ENCODE measurements at regions not wholly inside any gene's neighbourhood (a gene's known extent, or its start where the extent isn't known, plus 50 kb on each side); places are given as distances from the start of the nearest gene placed in this dataset.

DNA sequence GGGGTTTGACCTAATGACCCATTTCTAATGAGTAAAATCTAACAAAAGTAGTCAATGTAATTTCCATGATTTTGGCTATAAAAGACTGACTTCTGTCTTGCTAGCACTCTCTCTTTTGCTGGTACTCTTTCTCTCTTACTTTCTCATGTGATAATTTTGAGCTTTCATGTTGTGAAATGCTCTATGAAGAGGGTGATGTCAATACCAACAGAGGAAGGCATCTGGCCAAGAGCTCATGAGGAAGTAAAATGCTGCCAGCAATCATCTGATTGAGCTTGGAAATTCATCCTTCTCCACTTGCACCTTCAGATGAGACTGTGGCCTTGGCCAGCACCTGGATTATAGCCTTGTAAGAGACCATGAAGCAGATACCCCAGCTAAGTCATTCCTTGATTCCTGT lies 347.7 kb downstream of the HS3ST1 start:
- H3K79me2 ChIP-seq (ENCODE audit: insufficient read depth, low read length), result peaks cover 18% of the 10 kb centered on the region; the same call in 1 of the 2 replicates
- H3K36me3 ChIP-seq (ENCODE audit: insufficient read depth, low read length), result peaks cover 13% of the 10 kb centered on the region; the same call in 1 of the 2 replicates
- H3K27me3 ChIP-seq (ENCODE audit: insufficient read depth, low read length, poor library complexity, severe bottlenecking), result no peaks in the 10 kb centered on the region
- peaks cover 7% of the 10 kb centered on the region; the same call in 1 of the 2 replicates for H3K9me3 ChIP-seq (ENCODE audit: insufficient read depth, low read depth, low read length)
- H3K4me2 ChIP-seq (ENCODE audit: low read depth, low read length, poor library complexity, severe bottlenecking), result no peak overlapping the region
- H2AFZ ChIP-seq (ENCODE audit: low read length), result no peak overlapping the region
- H4K20me1 ChIP-seq (ENCODE audit: insufficient read depth, low read length, poor library complexity, severe bottlenecking), result no peaks in the 10 kb centered on the region
- H3K4me1 ChIP-seq (ENCODE audit: insufficient read depth, low read length, poor library complexity, severe bottlenecking), result peaks cover 26% of the 10 kb centered on the region
- no peaks in the 10 kb centered on the region for H3K9me2 ChIP-seq (replicated peaks; ENCODE audit: low read depth, low read length)
- H3K9ac ChIP-seq (ENCODE audit: low read depth, low read length, poor library complexity, severe bottlenecking), result no peak overlapping the region
- no peak overlapping the region for H3K4me3 ChIP-seq (ENCODE audit: low read length, poor library complexity, severe bottlenecking)
- TF ChIP-seq, protein P1, sequence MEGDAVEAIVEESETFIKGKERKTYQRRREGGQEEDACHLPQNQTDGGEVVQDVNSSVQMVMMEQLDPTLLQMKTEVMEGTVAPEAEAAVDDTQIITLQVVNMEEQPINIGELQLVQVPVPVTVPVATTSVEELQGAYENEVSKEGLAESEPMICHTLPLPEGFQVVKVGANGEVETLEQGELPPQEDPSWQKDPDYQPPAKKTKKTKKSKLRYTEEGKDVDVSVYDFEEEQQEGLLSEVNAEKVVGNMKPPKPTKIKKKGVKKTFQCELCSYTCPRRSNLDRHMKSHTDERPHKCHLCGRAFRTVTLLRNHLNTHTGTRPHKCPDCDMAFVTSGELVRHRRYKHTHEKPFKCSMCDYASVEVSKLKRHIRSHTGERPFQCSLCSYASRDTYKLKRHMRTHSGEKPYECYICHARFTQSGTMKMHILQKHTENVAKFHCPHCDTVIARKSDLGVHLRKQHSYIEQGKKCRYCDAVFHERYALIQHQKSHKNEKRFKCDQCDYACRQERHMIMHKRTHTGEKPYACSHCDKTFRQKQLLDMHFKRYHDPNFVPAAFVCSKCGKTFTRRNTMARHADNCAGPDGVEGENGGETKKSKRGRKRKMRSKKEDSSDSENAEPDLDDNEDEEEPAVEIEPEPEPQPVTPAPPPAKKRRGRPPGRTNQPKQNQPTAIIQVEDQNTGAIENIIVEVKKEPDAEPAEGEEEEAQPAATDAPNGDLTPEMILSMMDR (conservative IDR thresholded peaks at IDR 0.05; ENCODE audit: low read length), result no peak
- no peak for TF ChIP-seq EZH2phosphoT487 (IDR thresholded peaks at IDR 0.05; ENCODE audit: borderline replicate concordance)
- no peaks in the 10 kb centered on the region for H3F3A ChIP-seq (ENCODE audit: low read depth)

DNA sequence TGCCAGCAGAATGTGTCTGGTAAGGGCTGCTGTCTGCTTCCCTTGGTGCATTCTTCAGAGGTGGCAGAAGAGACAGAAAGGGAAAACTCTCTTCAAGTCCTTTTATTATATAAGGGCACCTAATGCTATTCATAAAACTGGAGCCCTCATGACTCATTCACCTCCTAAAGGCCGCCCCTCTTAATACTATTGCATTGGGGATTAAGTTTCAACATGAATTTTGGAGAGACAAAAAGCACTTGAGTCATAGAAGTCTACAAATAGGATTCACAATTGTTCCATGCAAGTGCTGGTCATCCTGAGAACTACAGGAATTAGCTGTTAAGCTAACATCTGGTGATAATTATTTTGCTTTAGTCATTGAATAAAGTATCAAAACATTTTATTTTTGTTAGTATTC lies 349.5 kb downstream of the HS3ST1 start:
- Histone ChIP-seq H3K9ac (ENCODE audit: low read depth, low read length, poor library complexity, severe bottlenecking) (no peak overlapping the region), H3K4me3 (ENCODE audit: low read length, poor library complexity, severe bottlenecking) (no peak overlapping the region), H3K36me3 (ENCODE audit: insufficient read depth, low read length) (peaks cover 8% of the 10 kb centered on the region; the same call in 1 of the 2 replicates), H3F3A (ENCODE audit: low read depth) (no peaks in the 10 kb centered on the region), H2AFZ (ENCODE audit: low read length) (no peak overlapping the region), H3K27me3 (ENCODE audit: insufficient read depth, low read length, poor library complexity, severe bottlenecking) (no peaks in the 10 kb centered on the region), H4K20me1 (ENCODE audit: insufficient read depth, low read length, poor library complexity, severe bottlenecking) (no peaks in the 10 kb centered on the region), H3K9me2 (replicated peaks; ENCODE audit: low read depth, low read length) (no peaks in the 10 kb centered on the region), H3K4me2 (ENCODE audit: low read depth, low read length, poor library complexity, severe bottlenecking) (no peak overlapping the region), H3K4me1 (ENCODE audit: insufficient read depth, low read length, poor library complexity, severe bottlenecking) (peaks cover 35% of the 10 kb centered on the region), H3K9me3 (ENCODE audit: insufficient read depth, low read depth, low read length) (peaks cover 7% of the 10 kb centered on the region; the same call in 1 of the 2 replicates), H3K79me2 (ENCODE audit: insufficient read depth, low read length) (peaks cover 31% of the 10 kb centered on the region)
- no peak for TF ChIP-seq EZH2phosphoT487 (IDR thresholded peaks at IDR 0.05; ENCODE audit: borderline replicate concordance)
- TF ChIP-seq, protein P1 (conservative IDR thresholded peaks at IDR 0.05; ENCODE audit: low read length), result no peak

DNA sequence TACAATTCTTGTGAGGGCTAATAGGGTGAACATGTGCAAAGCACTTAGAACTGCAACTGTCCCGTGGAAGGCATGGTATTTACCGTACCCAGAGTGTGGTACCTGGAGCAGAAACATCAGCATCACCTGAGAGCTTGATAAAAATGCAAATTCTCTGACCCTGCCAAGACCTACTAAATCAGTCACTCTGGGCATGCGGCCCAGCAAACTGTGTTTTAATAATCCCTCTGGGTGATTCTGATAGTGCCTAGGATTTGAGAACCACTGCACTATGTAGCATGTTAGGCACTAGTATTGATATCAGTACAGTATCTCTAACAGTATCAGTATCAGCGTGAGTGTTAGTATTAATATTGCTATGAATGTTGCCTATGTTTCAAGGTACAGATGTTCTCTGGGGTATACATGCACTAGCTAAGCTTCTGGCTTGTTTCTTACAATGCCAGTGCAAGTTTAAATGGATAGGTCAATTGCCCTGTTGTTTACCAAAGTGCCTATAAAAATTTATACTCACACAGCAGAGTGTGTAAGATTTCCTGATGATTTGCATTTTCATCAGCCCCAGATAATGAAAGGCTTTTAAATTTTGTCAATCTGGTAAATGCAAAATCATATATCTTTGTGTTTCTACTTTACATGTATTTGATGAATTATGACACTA lies 354.0 kb downstream of the HS3ST1 start:
- TF ChIP-seq, protein P1 (conservative IDR thresholded peaks at IDR 0.05; ENCODE audit: low read length), result no peak
- TF ChIP-seq EZH2phosphoT487 (IDR thresholded peaks at IDR 0.05; ENCODE audit: borderline replicate concordance), result no peak
- Histone ChIP-seq H3K9ac (ENCODE audit: low read depth, low read length, poor library complexity, severe bottlenecking) (no peak overlapping the region), H3K79me2 (ENCODE audit: insufficient read depth, low read length) (peaks cover 69% of the 10 kb centered on the region), H2AFZ (ENCODE audit: low read length) (no peak overlapping the region), H4K20me1 (ENCODE audit: insufficient read depth, low read length, poor library complexity, severe bottlenecking) (peaks cover 7% of the 10 kb centered on the region), H3K4me3 (ENCODE audit: low read length, poor library complexity, severe bottlenecking) (peak overlapping the region; percentile 38), H3K27me3 (ENCODE audit: insufficient read depth, low read length, poor library complexity, severe bottlenecking) (no peaks in the 10 kb centered on the region), H3K9me2 (replicated peaks; ENCODE audit: low read depth, low read length) (no peaks in the 10 kb centered on the region), H3K9me3 (ENCODE audit: insufficient read depth, low read depth, low read length) (no peaks in the 10 kb centered on the region), H3F3A (ENCODE audit: low read depth) (no peaks in the 10 kb centered on the region), H3K36me3 (ENCODE audit: insufficient read depth, low read length) (no peaks in the 10 kb centered on the region), H3K4me1 (ENCODE audit: insufficient read depth, low read length, poor library complexity, severe bottlenecking) (peaks cover 61% of the 10 kb centered on the region), H3K4me2 (ENCODE audit: low read depth, low read length, poor library complexity, severe bottlenecking) (peak overlapping the region; percentile 95)

Data from Loucy (cell line).